GM12891 (cell line): ENCODE measurements at regions not wholly inside any gene's neighbourhood (a gene's known extent, or its start where the extent isn't known, plus 50 kb on each side); places are given as distances from the start of the nearest gene placed in this dataset.

Source experiments
- POLR2A ChIP-seq: IDR thresholded peaks from 2 replicates; pipeline ENCODE4 v1.6.1; 2011; ENCODE audit warnings: low read depth, low read length, control low read depth
- POLR2AphosphoS5 ChIP-seq: IDR thresholded peaks from 2 replicates; pipeline ENCODE4 v1.6.1; 2011; ENCODE audit warnings: low read depth, low read length, control low read depth

DNA sequence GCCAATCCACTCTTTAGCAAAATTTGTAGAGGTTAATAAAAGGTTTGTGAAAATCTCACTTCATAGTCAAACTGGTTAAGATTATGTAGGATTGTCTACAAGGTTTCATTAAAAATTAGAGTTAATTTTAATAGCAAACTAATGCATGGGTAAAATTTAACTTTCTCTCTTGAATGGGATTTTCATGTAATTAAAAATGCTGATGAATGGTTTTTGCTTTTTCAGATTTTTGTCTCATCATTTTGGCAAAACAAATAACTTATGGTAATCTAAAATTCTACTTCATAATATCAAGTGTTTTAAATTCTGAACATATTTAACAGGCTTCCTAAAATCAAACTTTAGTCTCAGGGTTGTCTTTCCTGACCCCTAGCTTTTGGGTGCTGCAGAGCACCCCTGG is 113.8 kb upstream of the FAM174A start:
- TF ChIP-seq POLR2AphosphoS5 = no peak
- no peak for TF ChIP-seq POLR2A
